K562 (cell line): ENCODE measurements at regions not wholly inside any gene's neighbourhood (a gene's known extent, or its start where the extent isn't known, plus 50 kb on each side); places are given as distances from the start of the nearest gene placed in this dataset.

Experiments
- ARID2 ChIP-seq: fragments of 450-650 bp; IDR thresholded peaks from 2 replicates; pipeline ENCODE4 v1.6.1; 2017; ENCODE audit warnings: antibody characterized with exemption, mild to moderate bottlenecking
- ATF3 ChIP-seq, 2 experiments: fragments of 450-650 bp in 1 of 2; sonication (generic) in 1 of 2; formaldehyde crosslinking in 1 of 2; IDR thresholded peaks in 1 of 2; conservative IDR thresholded peaks in 1 of 2; 2 replicates each; pipeline versions ENCODE4 v1.6.1 to v1.8.1; 2016 to 2023; ENCODE audit warnings: mild to moderate bottlenecking in 2 of 2, moderate library complexity in 2 of 2, inconsistent platforms in 1 of 2, missing genetic modification reagents in 1 of 2
- BRCA1 ChIP-seq, 2 experiments: fragments of 450-650 bp in 1 of 2; sonication (generic) in 1 of 2; formaldehyde crosslinking in 1 of 2; IDR thresholded peaks; 2 replicates each; pipeline versions ENCODE4 v1.5.0 to v1.6.1; 2017 to 2020; ENCODE audit warnings: mild to moderate bottlenecking in 1 of 2, missing genetic modification reagents in 1 of 2
- CEBPZ ChIP-seq: fragments of 150-350 bp; IDR thresholded peaks from 2 replicates; pipeline ENCODE4 v1.6.1; 2014; ENCODE audit warnings: low read depth, mild to moderate bottlenecking, low read length, borderline replicate concordance
- GTF3C2 ChIP-seq: IDR thresholded peaks from 3 replicates; pipeline ENCODE4 v1.6.1; 2011; ENCODE audit warnings: borderline replicate concordance, mild to moderate bottlenecking, moderate library complexity; ENCODE audit not compliant: insufficient read length; ENCODE audit errors: extremely low read depth
- IRF1 ChIP-seq: sonication (generic); formaldehyde crosslinking; IDR thresholded peaks from 2 replicates; pipeline ENCODE4 v1.8.0; 2022; ENCODE audit warnings: missing genetic modification reagents, mild to moderate bottlenecking, borderline replicate concordance
- ZBTB34 ChIP-seq: fragments of 250-450 bp; sonication (Bioruptor Pico); IDR thresholded peaks from 2 replicates; pipeline ENCODE4 v1.8.0; 2021; ENCODE audit warnings: mild to moderate bottlenecking, moderate library complexity
- ZNF12 ChIP-seq: sonication (generic); formaldehyde crosslinking; IDR thresholded peaks from 2 replicates; pipeline ENCODE4 v1.4.0; 2020; ENCODE audit warnings: mild to moderate bottlenecking, missing genetic modification reagents
- ZNF121 ChIP-seq: sonication (generic); formaldehyde crosslinking; conservative IDR thresholded peaks from 2 replicates; pipeline ENCODE4 v1.8.0; 2022; ENCODE audit warnings: missing genetic modification reagents
- ZNF133 ChIP-seq: fragments of 250-450 bp; sonication (Bioruptor Pico); IDR thresholded peaks from 2 replicates; pipeline ENCODE4 v1.4.0; 2020; ENCODE audit warnings: mild to moderate bottlenecking
- ZNF384 ChIP-seq: IDR thresholded peaks from 2 replicates; pipeline ENCODE4 v1.6.1; 2012; ENCODE audit warnings: low read depth, low read length, improper control_type of control experiment
- ZNF592 ChIP-seq: fragments of 450-650 bp; IDR thresholded peaks from 2 replicates; pipeline ENCODE4 v1.6.1; 2017; ENCODE audit warnings: antibody characterized with exemption, mild to moderate bottlenecking

GRCh38 chr5:164354139-164354751, 848.8 kb downstream of the MAT2B start (continued):
- TF ChIP-seq ZNF592 (peak; percentile 82), IRF1 (no peak), CEBPZ (no peak), ZNF12 (no peak), ATF3 (IDR thresholded peaks at IDR 0.05) (peak; percentile 83), ATF3 (CRISPR knock-in tag; conservative IDR thresholded peaks at IDR 0.05) (no peak), BRCA1 (IDR thresholded peaks at IDR 0.05) (no peak), BRCA1 (CRISPR knock-in tag; IDR thresholded peaks at IDR 0.05) (no peak), ZNF133 (CRISPR knock-in tag) (no peak), ZNF121 (no peak), ZBTB34 (CRISPR knock-in tag) (no peak), ZNF384 (no peak), ARID2 (no peak), GTF3C2 (no peak)
